ENCODE measurements at regions not wholly inside any gene's neighbourhood (a gene's known extent, or its start where the extent isn't known, plus 50 kb on each side); places are given as distances from the start of the nearest gene placed in this dataset.

DNA sequence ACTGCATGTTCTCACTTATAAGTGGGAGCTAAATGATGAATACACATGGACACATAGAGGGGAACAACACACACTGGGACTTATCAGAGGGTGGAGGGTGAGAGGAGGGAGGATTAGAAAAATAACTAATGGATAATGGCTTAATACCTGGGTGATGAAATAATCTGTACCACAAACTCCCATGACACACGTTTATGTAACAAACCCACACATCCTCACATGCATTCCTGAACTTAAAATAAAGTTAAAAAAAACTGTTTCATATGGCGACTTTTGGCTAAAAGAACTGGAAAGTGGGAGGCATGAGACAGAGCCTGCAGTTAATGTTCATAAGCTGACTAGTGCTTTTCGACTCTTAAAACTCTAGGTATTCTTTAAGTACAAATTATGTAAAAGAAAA is 98.9 kb upstream of the NPFFR2 start:
- no peak for DNase-seq (ENCODE audit: low spot score)

DNA sequence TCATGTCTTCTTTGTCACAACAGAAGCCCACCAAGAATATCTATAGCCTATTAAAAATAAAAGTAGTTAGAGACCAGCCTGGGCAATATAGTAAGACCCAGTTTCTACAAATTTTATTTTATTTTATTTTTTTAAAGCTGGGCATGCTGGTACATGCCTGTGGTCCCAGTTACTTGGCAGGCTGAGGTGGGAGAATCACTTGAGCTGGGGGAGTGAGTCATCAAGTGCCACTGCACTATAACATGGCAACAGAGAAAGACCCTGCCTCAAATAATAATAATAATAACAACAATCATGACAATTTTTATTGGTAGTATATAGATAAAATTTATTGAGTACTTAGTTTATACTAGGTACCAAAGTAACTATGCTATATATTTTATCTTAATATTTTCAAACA is 93.0 kb upstream of the NPFFR2 start:
- no peak for DNase-seq (ENCODE audit: low spot score)

DNA sequence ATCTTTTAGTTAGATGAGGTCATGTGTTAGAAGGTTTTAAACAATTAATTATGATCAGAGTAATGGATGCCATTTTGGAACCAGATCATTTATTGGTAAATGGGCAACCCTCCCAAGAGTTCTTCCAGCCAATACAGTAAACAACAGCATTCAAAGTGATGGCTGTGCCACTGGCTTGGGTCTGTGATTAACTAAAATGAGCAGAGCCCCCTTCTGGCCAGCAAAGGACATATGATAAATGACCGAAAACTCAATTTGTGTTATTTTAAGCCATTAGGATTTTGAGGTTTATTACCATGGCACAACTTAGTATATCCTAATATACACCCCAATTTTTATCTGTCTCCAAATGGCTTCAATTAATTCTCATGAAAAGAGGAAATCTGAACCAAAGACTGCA is 90.8 kb upstream of the NPFFR2 start:
- peak; percentile 5 for DNase-seq (ENCODE audit: low spot score)

DNA sequence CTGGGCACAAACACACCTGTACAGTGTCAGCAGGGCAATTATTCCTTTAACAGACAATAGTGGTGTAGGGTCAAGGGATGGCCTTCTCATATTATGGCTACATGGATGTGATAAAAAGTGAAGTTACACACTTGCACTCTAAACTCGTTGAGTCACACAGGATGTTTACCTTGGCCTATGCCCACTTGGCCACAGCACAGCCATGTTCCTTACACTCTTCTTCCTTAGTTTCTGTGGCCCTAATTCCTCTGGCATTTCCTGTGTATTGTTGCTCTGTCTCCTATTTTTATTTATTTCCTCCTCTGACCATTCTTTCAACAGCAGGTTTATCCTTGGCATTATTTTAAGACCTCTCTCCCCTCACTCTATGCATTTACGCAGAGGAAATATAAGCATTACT is 86.8 kb upstream of the NPFFR2 start:
- no peak for DNase-seq (ENCODE audit: low spot score)

DNA sequence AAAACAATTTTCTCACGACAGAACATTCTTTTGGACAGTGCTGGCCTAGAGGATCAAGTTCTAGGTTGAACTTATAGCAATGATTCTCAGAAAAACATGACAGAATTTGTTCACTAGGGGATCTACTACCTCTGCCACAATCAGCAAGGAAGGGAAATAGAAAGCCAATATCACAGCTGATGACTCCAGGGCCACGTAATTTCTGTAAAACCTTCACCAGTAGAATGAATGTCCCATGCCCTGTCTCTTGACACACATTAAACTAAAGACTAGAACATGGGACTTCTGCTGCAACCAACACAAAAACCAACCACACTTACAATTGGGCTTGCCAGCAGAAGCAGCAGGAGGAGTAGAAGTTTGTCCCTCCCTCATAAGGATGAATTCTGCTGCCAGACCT is 86.0 kb upstream of the NPFFR2 start:
- DNase-seq (ENCODE audit: low spot score), result no peak

DNA sequence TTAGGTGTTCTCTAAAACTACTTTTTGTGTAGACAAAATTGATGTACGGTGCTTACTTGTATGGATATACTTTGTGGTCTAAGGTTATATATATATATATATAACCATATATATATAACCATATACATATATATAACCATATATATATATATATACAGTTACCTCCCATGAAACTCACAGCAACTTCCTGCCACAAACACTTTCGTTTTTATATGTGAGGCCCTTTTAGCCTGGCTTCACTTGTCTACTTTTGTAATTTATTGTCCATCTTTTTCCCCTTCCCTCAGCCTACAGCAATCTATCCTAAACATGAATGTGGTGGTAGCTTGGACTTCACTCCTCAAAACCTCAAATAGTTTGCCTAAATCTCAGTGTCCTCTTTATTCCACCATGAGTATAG is 72.8 kb upstream of the NPFFR2 start:
- DNase-seq (ENCODE audit: low spot score), result no peak

DNA sequence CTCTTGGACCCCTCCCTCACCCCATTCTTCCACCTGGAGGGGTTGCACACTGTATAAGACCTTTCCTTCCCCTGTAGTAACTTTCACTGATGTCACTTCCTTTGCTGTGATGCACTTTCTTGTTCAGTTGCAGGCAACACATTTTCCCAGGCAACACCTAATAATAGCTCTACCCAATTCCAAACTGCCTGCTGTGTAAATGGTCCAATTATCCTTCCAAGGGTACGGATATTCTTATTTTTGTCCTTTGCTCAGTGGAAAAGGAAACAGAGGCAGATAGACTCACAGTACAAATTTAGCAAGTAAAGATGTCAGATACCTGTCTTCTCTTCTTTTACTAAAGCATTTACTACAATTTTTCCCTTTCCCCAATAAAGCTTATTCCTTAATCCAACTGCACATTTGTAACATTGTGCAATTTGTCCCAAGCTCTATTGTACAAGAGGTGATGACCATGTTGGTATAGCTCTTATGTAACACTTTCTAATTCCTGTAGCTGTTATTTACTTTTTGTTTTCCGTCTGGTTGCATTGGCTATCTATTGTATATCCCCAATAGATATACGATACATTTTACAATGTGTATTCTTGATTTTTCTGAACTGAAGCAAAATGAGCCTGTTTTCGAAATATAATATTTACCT is 69.1 kb upstream of the NPFFR2 start:
- DNase-seq (ENCODE audit: low spot score), result no peak

DNA sequence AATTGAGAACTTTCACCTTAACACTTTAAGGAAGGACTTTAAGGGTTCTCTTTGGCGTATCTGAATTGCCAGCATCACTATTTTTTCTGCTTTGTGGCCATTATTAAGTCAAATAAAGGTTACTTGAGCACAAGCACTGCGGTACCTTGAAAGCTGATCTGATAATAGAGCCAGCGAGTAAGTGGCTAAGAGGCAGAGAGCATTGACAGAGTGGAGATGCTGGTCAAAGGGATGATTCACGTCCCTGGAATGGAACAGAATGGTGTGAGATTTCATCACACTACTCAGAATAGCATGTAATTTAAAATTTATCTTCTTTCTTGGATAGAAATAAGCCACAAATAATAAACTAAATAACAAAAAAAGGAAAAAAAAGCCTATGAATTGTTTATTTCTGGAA is 57.1 kb upstream of the NPFFR2 start:
- peak; percentile 2 for DNase-seq (ENCODE audit: low spot score)

DNA sequence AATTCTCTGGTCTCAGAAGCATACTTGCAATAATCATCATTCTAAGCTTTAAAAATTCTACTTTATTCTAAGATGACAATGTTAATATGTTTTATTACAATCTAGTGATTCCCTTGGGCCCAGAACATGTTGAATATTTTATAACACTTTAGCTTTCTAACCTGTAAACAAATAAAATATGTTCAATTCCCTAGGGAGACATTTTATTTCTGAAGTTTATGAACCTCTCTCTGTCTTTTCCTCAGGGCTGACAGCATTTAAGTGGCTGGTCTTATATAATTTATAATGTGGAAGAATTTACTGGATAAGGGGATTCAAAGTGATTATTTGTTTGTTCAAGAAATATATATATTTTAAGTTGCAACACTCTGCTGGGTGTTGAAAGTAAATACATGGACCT is 55.3 kb upstream of the NPFFR2 start:
- DNase-seq (ENCODE audit: low spot score), result no peak

DNA sequence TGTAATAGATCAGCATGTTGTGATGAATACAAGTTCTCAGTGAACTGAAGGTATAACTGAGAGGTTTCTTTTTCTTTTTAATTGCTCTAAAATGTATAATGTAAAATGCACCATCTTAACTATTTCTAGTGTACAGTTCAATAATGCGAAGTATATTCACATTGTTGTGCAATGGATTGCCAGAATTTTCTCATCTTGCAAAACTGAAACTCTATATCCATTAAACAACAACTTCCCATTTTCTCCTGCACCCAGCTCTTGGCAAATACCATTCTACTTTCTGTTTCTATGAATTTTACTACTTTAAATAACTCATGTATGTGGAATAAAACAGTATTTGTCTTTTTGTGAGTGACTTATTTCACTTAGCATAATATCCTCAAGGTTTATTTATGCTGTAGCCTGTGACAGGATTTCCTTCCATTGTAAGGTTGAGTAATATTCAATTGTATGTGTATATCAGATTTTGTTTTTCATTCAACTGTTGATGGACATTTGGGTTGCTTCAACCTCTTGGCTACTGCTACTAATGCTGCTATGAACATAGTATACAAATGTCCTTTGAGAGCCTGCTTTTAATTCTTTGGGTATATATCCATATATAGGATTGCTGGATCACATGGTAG is 53.5 kb upstream of the NPFFR2 start:
- no peak for DNase-seq (ENCODE audit: low spot score)

DNA sequence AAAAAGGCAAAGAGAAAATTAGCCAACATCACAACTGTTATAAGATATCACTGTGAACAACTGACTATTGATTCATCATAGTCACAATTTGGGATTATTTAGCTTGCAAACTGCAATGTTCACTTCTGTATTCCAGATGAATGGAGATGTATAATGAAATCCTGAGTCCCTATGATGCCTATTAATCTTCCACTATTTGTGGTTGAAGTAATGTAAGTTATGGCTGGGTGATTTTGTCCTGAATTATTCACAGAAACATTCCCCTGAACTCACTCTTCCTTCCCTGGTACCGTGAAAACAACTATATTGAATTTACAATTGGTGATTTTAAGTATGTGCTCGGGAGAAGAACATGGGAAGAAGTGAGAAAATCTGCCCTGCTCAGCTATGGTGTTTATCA is 50.8 kb upstream of the NPFFR2 start:
- no peak for DNase-seq (ENCODE audit: low spot score)
